GM12874 (cell line): ENCODE measurements at regions not wholly inside any gene's neighbourhood (a gene's known extent, or its start where the extent isn't known, plus 50 kb on each side); places are given as distances from the start of the nearest gene placed in this dataset.
A peak's percentile ranks its signal among the peaks of the same experiment; 100 is the strongest.

ENCODE experiments used
- CTCF ChIP-seq: IDR thresholded peaks from 2 replicates; pipeline ENCODE4 v1.5.1; 2011; ENCODE audit warnings: low read depth, mild to moderate bottlenecking, control low read depth, low read length, moderate library complexity; ENCODE audit not compliant: insufficient read depth

- TF ChIP-seq CTCF: no peak
Observed at GRCh38 chrX:10288373-10288975, 131.7 kb downstream of the CLCN4 start.

GRCh38 chrX:10296576-10296975 is 139.8 kb downstream of the CLCN4 start:
- TF ChIP-seq CTCF: no peak

GRCh38 chrX:10310511-10310910 is 153.7 kb downstream of the CLCN4 start:
- no peak for TF ChIP-seq CTCF

GRCh38 chrX:10314530-10315104 is 157.8 kb downstream of the CLCN4 start:
- TF ChIP-seq CTCF: no peak

- TF ChIP-seq CTCF: no peak
Observed at GRCh38 chrX:10325611-10326010, 168.8 kb downstream of the CLCN4 start.

- TF ChIP-seq CTCF: peak; percentile 25; the same call in 1 of the 2 replicates
Observed at GRCh38 chrX:10326578-10326977, 169.8 kb downstream of the CLCN4 start.

GRCh38 chrX:10327651-10328050 is 170.9 kb downstream of the CLCN4 start:
- TF ChIP-seq CTCF: no peak
